ENCODE measurements at regions not wholly inside any gene's neighbourhood (a gene's known extent, or its start where the extent isn't known, plus 50 kb on each side); places are given as distances from the start of the nearest gene placed in this dataset.

DNA sequence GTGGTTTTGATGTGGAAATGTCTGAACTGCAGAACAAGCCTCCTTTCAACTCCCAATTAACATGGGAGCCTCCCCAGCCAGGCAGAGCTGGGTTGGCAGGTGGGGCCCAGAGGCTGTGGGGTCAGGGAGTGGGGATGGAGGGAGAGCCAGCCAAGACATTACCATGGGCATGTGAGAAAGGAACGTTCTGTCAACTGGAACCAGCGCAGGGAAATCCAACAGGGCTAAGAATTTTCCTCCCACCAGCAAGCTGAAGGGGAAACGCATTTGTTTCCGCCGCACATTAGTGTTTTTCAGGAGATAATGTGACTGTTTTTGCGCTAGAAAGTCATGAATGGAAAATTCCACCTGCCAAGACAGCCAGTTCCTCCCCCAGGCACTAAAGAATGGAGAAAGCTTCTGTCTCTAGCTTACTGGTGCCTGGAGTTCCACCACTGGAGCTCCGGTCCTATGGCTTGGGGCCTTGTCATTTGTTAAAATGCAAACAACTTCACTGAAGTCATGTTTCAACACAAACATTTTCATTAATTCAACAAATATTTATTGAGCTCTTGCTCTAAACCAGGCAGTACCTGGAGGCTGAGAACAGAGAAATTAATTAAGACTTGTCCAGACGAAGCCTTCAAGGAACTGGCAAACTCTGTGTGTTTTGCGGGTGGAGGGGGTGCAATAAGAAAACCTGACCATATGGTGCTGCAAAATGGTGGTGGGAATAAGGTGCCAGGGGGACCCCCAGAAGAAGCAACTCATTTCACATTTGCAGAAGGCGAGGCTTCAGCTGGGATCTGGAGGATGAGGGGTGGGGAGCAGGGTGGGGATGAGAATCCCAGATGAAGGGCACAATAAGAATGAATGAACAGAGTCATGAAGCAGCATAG is 305.1 kb downstream of the MATN1 start:
- TF ChIP-seq POLR2A (IDR thresholded peaks at IDR 0.05) (no peak), EP300 (IDR thresholded peaks at IDR 0.05) (no peak), POLR2AphosphoS5 (IDR thresholded peaks at IDR 0.05) (no peak)
- TF ChIP-seq, protein P1, sequence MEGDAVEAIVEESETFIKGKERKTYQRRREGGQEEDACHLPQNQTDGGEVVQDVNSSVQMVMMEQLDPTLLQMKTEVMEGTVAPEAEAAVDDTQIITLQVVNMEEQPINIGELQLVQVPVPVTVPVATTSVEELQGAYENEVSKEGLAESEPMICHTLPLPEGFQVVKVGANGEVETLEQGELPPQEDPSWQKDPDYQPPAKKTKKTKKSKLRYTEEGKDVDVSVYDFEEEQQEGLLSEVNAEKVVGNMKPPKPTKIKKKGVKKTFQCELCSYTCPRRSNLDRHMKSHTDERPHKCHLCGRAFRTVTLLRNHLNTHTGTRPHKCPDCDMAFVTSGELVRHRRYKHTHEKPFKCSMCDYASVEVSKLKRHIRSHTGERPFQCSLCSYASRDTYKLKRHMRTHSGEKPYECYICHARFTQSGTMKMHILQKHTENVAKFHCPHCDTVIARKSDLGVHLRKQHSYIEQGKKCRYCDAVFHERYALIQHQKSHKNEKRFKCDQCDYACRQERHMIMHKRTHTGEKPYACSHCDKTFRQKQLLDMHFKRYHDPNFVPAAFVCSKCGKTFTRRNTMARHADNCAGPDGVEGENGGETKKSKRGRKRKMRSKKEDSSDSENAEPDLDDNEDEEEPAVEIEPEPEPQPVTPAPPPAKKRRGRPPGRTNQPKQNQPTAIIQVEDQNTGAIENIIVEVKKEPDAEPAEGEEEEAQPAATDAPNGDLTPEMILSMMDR (IDR thresholded peaks at IDR 0.05) = no peak

Data from upper lobe of left lung (tissue), 4 donors.